GM12874 (cell line): ENCODE measurements at regions not wholly inside any gene's neighbourhood (a gene's known extent, or its start where the extent isn't known, plus 50 kb on each side); places are given as distances from the start of the nearest gene placed in this dataset.

ENCODE experiments used
- CTCF ChIP-seq: IDR thresholded peaks from 2 replicates; pipeline ENCODE4 v1.5.1; 2011; ENCODE audit warnings: low read depth, mild to moderate bottlenecking, control low read depth, low read length, moderate library complexity; ENCODE audit not compliant: insufficient read depth

- no peak for TF ChIP-seq CTCF
Measured at GRCh38 chr3:70580021-70580420, 267.6 kb upstream of the MDFIC2 start.

DNA sequence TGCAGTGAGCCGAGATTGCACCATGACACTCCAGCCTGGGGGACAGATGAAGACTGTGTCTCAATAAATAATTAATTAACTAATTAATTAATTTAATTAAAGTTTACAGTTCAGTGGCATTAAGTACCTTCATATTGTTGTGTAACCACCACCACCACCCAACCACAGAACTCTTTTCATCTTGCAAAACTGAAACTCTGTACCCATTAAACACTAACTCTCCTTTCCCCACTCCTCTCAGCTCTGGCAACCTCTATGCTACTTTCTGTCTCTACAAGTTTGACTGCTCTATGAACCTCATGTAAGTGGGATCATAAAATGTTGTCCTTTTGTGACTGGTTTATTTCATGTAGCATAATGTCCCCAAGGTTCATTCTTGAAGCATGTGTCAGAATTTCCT, 259.3 kb upstream of the MDFIC2 start:
- TF ChIP-seq CTCF = no peak

- no peak for TF ChIP-seq CTCF
Measured at GRCh38 chr3:70570584-70570983, 258.1 kb upstream of the MDFIC2 start.

DNA sequence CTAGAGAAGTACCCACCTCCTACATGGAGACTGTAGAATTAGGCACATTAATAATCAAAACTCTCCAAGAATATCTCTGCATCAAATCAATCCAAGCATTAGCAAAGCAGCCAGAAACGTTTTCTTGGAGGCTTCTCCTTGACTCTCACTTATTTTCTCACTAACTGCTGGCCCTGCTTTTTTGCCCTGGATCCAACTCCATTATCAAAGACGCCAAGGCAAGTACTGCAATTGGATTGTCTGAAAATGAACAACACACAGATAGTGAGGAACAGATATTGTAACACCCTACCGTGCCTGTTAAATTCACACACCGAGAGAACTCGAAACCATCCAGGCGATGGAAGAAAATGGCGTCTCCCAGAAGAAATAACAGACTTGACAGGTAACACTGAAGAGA, 256.2 kb upstream of the MDFIC2 start:
- TF ChIP-seq CTCF = no peak

GRCh38 chr3:70565861-70566260, 253.4 kb upstream of the MDFIC2 start:
- TF ChIP-seq CTCF = no peak

- no peak for TF ChIP-seq CTCF
Measured at GRCh38 chr3:70564552-70564951, 252.1 kb upstream of the MDFIC2 start.

DNA sequence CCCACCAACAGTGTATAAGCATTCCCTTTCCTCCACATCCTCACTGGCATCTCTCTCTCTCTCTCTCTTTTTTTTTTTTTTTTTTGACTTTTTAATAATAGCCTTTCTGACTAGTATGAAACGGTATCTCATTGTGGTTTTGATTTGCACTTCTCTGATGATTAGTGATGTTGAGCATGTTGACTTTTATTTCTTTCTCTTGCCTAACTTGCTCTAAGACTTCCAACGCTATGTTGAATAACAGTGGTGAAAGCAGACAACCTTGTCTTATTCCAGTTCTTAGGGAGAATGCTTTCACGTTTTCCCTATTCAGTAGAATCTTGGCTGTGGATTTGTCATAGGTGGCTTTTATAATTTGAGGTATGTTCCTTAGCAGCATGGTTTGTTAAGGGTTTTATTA, 249.4 kb upstream of the MDFIC2 start:
- no peak for TF ChIP-seq CTCF

DNA sequence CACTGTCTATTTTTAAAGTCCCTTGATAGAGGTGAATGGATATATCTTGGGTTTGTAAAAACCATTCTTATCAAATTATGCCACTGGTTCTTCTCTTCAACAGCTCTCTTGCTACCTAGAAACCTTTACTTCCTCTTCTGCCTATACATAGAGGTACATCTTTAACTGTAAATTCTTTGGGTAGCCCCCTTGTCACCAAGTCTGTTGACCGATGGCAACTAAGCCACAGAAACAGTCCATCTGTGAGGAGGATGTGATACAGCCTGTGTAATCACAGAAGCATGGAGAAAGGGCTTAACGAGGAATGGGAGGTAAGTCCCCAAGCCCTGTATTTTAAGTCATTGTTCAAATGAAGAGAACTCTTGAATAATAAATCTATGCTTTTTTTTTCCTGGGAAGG, 246.5 kb upstream of the MDFIC2 start:
- no peak for TF ChIP-seq CTCF
